GM12892 (cell line): ENCODE measurements at regions not wholly inside any gene's neighbourhood (a gene's known extent, or its start where the extent isn't known, plus 50 kb on each side); places are given as distances from the start of the nearest gene placed in this dataset.

ENCODE experiments used
- POLR2A ChIP-seq: IDR thresholded peaks from 2 replicates; pipeline ENCODE4 v1.6.1; 2011; ENCODE audit warnings: low read depth, low read length, control low read depth
- POLR2AphosphoS5 ChIP-seq: IDR thresholded peaks from 2 replicates; pipeline ENCODE4 v1.6.1; 2011; ENCODE audit warnings: low read depth, low read length, control low read depth
- TAF1 ChIP-seq: IDR thresholded peaks from 2 replicates; pipeline ENCODE4 v1.6.1; 2011; ENCODE audit warnings: low read depth, mild to moderate bottlenecking, control low read depth, low read length, borderline replicate concordance

DNA sequence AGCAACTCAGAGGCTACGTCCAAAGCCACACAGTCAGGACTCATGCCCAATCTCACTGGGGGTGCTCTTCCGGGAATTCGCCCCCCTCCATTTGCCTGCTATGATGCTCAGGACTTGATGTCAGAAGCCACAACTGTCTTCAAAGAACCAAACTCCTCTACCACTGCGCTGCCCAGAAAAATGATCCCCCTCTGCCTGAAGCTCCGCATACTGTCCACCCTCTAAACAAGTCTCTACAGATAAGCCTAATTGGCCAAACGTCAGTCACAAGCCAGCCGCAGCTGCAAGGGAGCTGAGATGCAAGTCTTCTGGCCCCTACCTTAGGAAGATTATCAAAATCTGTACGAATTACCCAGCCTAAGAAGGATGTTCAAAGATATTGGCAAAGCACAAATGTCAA, 294.6 kb downstream of the BUD13 start:
- TF ChIP-seq TAF1 (no peak), POLR2A (no peak), POLR2AphosphoS5 (no peak)
